ENCODE measurements at regions not wholly inside any gene's neighbourhood (a gene's known extent, or its start where the extent isn't known, plus 50 kb on each side); places are given as distances from the start of the nearest gene placed in this dataset.

DNA sequence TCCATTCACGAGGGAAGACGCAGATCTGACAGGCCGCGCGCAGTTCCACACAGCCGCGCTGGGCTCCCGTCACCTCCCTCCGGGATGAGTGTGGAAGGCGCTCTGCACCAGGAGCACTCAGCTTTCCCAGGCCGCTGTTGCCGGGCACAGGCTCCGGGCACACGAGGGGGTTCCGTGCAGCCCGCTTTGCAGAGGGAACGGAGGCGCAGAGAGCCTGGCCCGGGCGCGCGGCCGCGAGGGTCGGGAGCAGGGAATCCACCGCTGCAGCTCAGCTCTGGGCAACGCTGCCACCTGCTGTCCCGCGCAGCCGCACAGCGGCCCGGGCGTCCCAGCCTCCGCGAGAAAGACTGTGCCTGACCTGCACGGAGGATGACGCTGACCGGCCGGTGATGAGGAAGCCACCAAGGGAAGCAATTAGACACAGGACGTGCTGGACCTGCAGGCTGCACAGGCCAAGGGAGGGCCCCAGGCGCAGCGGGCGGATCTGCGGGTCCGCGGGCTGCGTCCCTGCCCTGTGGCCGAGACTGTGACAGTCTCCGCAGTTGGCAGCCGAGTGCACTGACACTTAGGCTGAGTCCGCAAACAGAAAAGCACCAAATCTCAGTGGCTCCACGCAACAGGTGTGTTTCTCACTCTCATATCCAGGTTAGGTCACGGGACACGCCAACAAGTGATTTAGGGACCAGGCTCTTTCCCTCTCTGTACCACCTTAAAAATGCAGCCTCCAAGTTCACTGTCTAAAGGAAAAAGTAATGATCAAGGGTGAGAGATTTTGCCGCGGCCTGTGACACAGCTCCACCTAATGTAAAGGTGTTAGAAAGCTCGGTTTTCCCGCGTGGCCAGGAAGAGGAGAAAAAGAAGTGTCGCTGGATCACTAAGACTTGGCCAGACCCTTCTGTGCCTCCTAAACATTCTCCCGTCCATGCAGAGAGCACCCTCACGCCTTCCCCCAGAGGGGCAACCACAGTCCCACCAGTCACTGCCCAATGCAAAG, 94.5 kb downstream of the SEC61G start:
- dilution Hi-C loops (cut with HindIII; ENCODE audit: low sequenced_read_pairs, unreplicated experiment) (no loop called here), in situ Hi-C loops (cut with MboI; ENCODE audit: low sequenced_read_pairs) (no loop called here), intact Hi-C loops (cut with micrococcal nuclease) (no loop called here)
- H3K23ac ChIP-seq (ENCODE audit: low read depth, low read length), result no peak overlapping the region
- no peaks in the 10 kb centered on the region for H4K20me1 ChIP-seq (ENCODE audit: insufficient read depth, low read length)
- no peak overlapping the region for H3K4ac ChIP-seq (ENCODE audit: low read depth, low read length)
- ChIA-PET POLR2A (ENCODE audit: unreplicated experiment) (no interaction called here), CTCF (no interaction called here)
- no peak overlapping the region for H2AK9ac ChIP-seq (replicated peaks; ENCODE audit: low read depth, low read length, poor library complexity)
- no peaks in the 10 kb centered on the region for H3K9me1 ChIP-seq (ENCODE audit: insufficient read depth, low read length)
- no peak overlapping the region for H2BK120ac ChIP-seq (ENCODE audit: low read depth, low read length)
- no peaks in the 10 kb centered on the region for H3K36me3 ChIP-seq (ENCODE audit: control insufficient read depth, insufficient read depth, low read length)
- H3K4me1 ChIP-seq (ENCODE audit: control insufficient read depth, insufficient read depth, low read length), result no peaks in the 10 kb centered on the region
- peak overlapping the region; percentile 84 for H2AFZ ChIP-seq (replicated peaks; ENCODE audit: low read length, poor library complexity)
- H3K79me1 ChIP-seq (ENCODE audit: low read depth in 1 of 2, low read length in 2 of 2), result no peaks in the 10 kb centered on the region
- BruUV-seq (replicated peaks), result no TSS peak
- ATAC-seq (ENCODE audit: low read depth) (peak; percentile 96), DNase-seq (peak; percentile 2)
- H3K4me2 ChIP-seq (ENCODE audit: low read depth, low read length), result no peak overlapping the region; the same call in 1 of the 2 replicates
- H3K4me3 ChIP-seq (ENCODE audit: insufficient read depth, low read depth, low read length), result no peak overlapping the region
- H2BK15ac ChIP-seq (ENCODE audit: low read depth, low read length), result no peak overlapping the region
- no peak overlapping the region for H3K27ac ChIP-seq (ENCODE audit: insufficient read depth, low read length)
- 2% methylated on average over 24 of the region's 62 CpGs; no CpG with 5 or more reads in 1 of the 2 experiments for WGBS, 2 experiments (ENCODE audit: extremely low coverage in 2 of 2, insufficient read length in 1 of 2)
- no peak overlapping the region for H4K91ac ChIP-seq (ENCODE audit: insufficient read depth, low read depth, low read length)
- H3K9me3 ChIP-seq (ENCODE audit: control insufficient read depth, insufficient read depth, low read length), result no peaks in the 10 kb centered on the region
- peaks cover 19% of the 10 kb centered on the region for H3K27me3 ChIP-seq (ENCODE audit: control insufficient read depth, insufficient read depth, low read length)
- no peak overlapping the region for H4K5ac ChIP-seq (ENCODE audit: low read depth, low read length)
- peak; percentile 25; the same call in 1 of the 2 replicates for TF ChIP-seq RAD21 (IDR thresholded peaks at IDR 0.05; ENCODE audit: low read length)
- TF ChIP-seq, protein P1, sequence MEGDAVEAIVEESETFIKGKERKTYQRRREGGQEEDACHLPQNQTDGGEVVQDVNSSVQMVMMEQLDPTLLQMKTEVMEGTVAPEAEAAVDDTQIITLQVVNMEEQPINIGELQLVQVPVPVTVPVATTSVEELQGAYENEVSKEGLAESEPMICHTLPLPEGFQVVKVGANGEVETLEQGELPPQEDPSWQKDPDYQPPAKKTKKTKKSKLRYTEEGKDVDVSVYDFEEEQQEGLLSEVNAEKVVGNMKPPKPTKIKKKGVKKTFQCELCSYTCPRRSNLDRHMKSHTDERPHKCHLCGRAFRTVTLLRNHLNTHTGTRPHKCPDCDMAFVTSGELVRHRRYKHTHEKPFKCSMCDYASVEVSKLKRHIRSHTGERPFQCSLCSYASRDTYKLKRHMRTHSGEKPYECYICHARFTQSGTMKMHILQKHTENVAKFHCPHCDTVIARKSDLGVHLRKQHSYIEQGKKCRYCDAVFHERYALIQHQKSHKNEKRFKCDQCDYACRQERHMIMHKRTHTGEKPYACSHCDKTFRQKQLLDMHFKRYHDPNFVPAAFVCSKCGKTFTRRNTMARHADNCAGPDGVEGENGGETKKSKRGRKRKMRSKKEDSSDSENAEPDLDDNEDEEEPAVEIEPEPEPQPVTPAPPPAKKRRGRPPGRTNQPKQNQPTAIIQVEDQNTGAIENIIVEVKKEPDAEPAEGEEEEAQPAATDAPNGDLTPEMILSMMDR (conservative IDR thresholded peaks at IDR 0.05; ENCODE audit: low read depth, low read length), result peak; percentile 20; the same call in 1 of the 2 replicates
- no peak for TF ChIP-seq MXI1 (IDR thresholded peaks at IDR 0.05; ENCODE audit: borderline replicate concordance, low read depth, low read length)
- H3K18ac ChIP-seq (ENCODE audit: low read depth, low read length), result no peak overlapping the region
- H3K14ac ChIP-seq (replicated peaks; ENCODE audit: low read depth, low read length), result no peak overlapping the region
- no peak overlapping the region for H3K9ac ChIP-seq (ENCODE audit: low read depth, low read length)
- no peak overlapping the region for H2BK20ac ChIP-seq (ENCODE audit: low read depth, low read length)
- H2BK5ac ChIP-seq (ENCODE audit: low read depth, low read length, poor library complexity, severe bottlenecking), result no peak overlapping the region
- H4K8ac ChIP-seq (ENCODE audit: low read depth in 2 of 2, low read length in 2 of 2), result no peak overlapping the region
- no peak overlapping the region for H2AK5ac ChIP-seq (ENCODE audit: low read depth, low read length)
- no peak overlapping the region for H3K56ac ChIP-seq (ENCODE audit: extremely low read depth, insufficient read depth, low read length)
